ENCODE measurements at regions not wholly inside any gene's neighbourhood (a gene's known extent, or its start where the extent isn't known, plus 50 kb on each side); places are given as distances from the start of the nearest gene placed in this dataset.
A peak's percentile ranks its signal among the peaks of the same experiment; 100 is the strongest.
"Not testable (repeated sequence)": the region's sequence is repeated elsewhere in the genome, so short reads cannot be mapped to it uniquely, and the experiment has no call there.

- H3K36me3 Mint-ChIP-seq (ENCODE audit: insufficient read depth); DNase-seq; ATAC-seq (replicated peaks); H3K4me3 Mint-ChIP-seq; H3K9me3 Mint-ChIP-seq; H3K27ac Mint-ChIP-seq; H3K4me1 Mint-ChIP-seq (ENCODE audit: low read depth in 2 of 2): not testable (repeated sequence)
- peaks cover 7 to 17% of the 10 kb centered on the region in 2 donors for H3K27me3 Mint-ChIP-seq
Measured at GRCh38 chr2:11088821-11089220, 66.4 kb upstream of the SLC66A3 start.

DNA sequence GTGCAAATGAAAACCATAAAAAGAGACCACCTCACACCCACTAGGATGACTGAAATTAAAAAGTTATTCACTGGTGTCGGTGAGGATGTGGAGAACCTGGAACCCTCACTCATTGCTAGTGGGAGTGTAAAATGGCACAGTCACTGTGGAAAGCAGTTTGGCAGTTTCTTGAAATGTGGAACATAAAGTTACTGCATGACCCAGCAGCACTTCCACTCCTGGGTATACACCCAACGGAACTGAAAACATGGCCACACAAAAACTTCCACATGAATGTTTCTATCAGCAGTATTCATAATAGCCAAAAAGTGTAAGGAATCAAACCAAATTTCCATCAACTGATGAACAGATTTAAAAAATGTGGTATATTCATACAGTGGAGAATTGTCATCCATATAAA is 65.1 kb upstream of the SLC66A3 start:
- no peak for ATAC-seq (replicated peaks)
- Mint-ChIP-seq H3K4me1 (ENCODE audit: low read depth in 2 of 2) (no peaks in the 10 kb centered on the region), H3K27me3 (peaks cover 7 to 17% of the 10 kb centered on the region in 2 donors), H3K4me3 (no peak overlapping the region), H3K9me3 (no peaks in the 10 kb centered on the region), H3K36me3 (ENCODE audit: insufficient read depth) (peaks cover 4% of the 10 kb centered on the region), H3K27ac (no peak overlapping the region)
- DNase-seq: no peak

DNA sequence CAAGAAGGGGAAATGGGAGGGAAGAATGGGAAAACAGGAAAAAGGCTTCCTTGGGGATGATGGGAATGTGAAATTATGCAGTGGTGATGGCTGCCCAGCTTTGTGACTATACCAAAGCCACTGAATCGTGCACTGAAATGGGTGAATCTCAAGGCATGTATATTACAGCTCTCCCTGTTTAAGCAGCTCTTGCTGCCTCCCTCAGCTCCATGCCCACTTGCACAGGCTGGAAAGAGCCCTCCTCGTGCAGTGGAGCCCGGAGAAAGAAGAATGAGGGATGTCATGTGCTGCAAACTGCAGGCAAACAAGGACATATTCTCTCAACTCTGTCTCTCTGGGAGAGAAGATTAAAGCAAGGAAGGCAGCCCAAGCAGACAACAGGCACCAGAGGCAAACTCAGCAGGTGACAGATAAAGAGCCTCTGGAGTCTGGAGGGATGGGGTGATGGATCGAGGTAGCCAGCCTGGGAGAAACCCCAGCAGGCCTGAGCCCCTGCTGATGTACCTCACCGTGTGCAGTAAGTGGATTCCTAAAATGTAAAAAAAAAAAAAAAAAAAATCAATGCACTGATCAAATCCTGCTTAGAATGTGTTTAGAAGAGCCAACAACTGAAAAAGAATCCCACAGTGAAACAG is 62.4 kb upstream of the SLC66A3 start:
- Mint-ChIP-seq H3K27me3 (peaks cover 2 to 9% of the 10 kb centered on the region in 2 donors), H3K4me1 (ENCODE audit: low read depth in 2 of 2) (no peaks in the 10 kb centered on the region), H3K36me3 (ENCODE audit: insufficient read depth) (peaks cover 4% of the 10 kb centered on the region), H3K9me3 (no peaks in the 10 kb centered on the region), H3K4me3 (no peak overlapping the region), H3K27ac (no peak overlapping the region)
- no peak for DNase-seq
- ATAC-seq (replicated peaks): no peak

DNA sequence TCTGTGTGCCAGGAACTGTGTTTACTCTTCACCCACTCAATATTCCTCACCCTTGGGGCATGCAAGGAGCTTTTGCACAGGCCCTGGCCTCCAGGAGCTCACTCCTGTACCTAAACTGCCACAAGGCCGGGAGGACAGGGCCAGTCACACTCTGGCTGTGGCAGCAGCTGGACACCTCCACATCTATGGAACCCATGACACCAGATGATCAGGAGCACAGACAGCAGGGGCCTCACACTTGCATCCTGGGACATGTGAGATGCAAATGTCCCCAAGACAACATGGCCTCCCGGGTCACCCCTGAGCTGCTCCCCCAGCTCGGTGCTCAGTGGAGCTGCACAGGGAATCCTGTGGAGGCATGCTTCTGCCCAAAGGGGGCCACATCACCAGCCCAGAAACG is 61.8 kb upstream of the SLC66A3 start:
- H3K36me3 Mint-ChIP-seq (ENCODE audit: insufficient read depth): peaks cover 4% of the 10 kb centered on the region
- no peaks in the 10 kb centered on the region for H3K4me1 Mint-ChIP-seq (ENCODE audit: low read depth in 2 of 2)
- peaks cover 0 to 9% of the 10 kb centered on the region in 2 donors for H3K27me3 Mint-ChIP-seq
- H3K4me3 Mint-ChIP-seq: no peak overlapping the region
- no peak overlapping the region for H3K27ac Mint-ChIP-seq
- ATAC-seq (replicated peaks) (no peak), DNase-seq (no peak)
- no peaks in the 10 kb centered on the region for H3K9me3 Mint-ChIP-seq

- DNase-seq (no peak), ATAC-seq (replicated peaks) (no peak)
- no peak overlapping the region for H3K4me3 Mint-ChIP-seq
- no peak overlapping the region for H3K27ac Mint-ChIP-seq
- no peaks in the 10 kb centered on the region for H3K9me3 Mint-ChIP-seq
- H3K27me3 Mint-ChIP-seq: peaks cover 0 to 4% of the 10 kb centered on the region in 2 donors
- H3K4me1 Mint-ChIP-seq (ENCODE audit: low read depth in 2 of 2): no peaks in the 10 kb centered on the region
- no peaks in the 10 kb centered on the region for H3K36me3 Mint-ChIP-seq (ENCODE audit: insufficient read depth)
Measured at GRCh38 chr2:11094021-11094810, 61.1 kb upstream of the SLC66A3 start.

DNA sequence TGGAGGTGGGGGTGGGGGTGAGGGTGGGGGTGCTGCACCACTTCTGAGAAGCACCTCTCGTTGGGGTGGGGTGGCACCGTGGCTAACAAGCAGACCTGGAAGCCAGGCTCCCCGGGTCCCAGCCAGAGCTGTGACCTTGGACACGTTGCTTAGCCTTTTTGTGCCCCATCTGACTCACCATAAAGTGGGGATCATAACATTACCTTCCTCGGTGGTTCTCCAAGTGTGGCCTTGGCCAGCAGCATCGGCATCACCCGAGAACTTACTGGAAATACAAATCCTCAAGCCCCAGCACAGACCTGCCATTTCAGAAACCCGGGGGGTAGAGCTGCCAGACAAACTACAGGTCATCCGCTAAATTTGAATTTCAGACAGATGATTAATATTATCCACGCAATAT is 58.7 kb upstream of the SLC66A3 start:
- H3K36me3 Mint-ChIP-seq (ENCODE audit: insufficient read depth): no peaks in the 10 kb centered on the region
- H3K4me3 Mint-ChIP-seq: no peak overlapping the region
- peaks cover 0 to 4% of the 10 kb centered on the region in 2 donors for H3K4me1 Mint-ChIP-seq (ENCODE audit: low read depth in 2 of 2)
- no peak for ATAC-seq (replicated peaks)
- H3K9me3 Mint-ChIP-seq: no peaks in the 10 kb centered on the region
- DNase-seq: no peak
- no peak overlapping the region for H3K27ac Mint-ChIP-seq
- no peaks in the 10 kb centered on the region for H3K27me3 Mint-ChIP-seq

DNA sequence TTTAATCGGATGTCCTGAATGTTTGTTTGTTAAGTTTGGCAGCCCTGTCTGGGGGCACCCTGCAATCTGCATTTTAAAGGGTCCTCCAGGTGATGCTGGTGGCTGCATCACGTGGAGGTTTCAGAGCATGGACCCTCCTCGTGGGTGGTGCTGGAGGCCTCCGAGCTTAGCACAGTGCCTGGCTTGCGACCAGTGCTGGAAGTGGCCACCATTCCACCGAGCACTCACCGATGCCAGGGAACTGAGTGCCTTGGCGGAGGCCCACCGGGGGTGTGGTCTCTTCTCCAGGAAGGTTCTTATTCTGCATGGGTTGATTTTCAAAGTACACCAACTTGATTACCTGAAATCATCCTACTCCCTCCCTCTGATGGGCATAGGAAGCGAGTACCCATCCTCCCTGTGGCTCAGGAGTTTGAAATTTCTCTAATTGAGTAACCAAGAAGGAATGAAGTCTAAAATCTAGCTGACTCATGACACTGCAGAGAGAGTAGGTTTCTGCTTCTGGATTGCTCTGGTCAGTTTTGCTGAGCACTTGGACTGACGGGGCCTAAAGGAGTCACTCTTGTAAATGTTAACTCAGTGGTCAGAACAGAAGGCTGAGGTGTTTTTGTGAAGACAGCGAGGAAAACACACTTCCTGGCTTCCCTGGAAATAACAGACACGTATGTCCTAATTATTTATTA is 58.1 kb upstream of the SLC66A3 start:
- H3K4me1 Mint-ChIP-seq (ENCODE audit: low read depth in 2 of 2): peaks cover 0 to 4% of the 10 kb centered on the region in 2 donors
- H3K4me3 Mint-ChIP-seq: no peak overlapping the region
- no peak for ATAC-seq (replicated peaks)
- H3K36me3 Mint-ChIP-seq (ENCODE audit: insufficient read depth): no peaks in the 10 kb centered on the region
- no peaks in the 10 kb centered on the region for H3K27me3 Mint-ChIP-seq
- DNase-seq: no peak
- H3K27ac Mint-ChIP-seq: no peak overlapping the region
- no peaks in the 10 kb centered on the region for H3K9me3 Mint-ChIP-seq

DNA sequence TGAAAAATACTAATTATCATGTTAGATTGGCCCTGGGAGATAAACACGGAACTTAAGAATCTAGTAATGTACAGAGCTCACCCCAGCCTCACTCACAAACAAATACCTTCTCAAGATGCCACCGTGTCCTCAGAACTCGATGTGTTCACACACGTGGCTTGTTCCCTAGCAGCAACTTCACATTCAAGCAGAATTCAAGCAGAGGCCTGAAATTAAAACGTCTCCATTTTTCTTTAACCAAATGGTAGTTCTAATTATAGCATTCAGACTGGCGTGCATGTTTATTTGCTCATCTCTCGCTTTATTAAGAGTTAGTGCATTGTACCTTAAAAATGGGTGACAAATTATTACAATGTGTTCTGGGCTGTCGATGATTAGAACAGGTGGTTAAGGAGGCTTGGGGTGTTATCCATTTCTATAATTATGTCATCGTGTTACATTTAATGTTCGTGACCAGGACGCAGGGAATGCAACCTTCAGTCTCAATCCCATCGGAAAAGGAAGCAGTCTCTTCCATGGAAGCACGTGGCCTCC is 57.3 kb upstream of the SLC66A3 start:
- Mint-ChIP-seq H3K9me3 (no peaks in the 10 kb centered on the region), H3K4me3 (no peak overlapping the region), H3K27ac (no peak overlapping the region), H3K27me3 (no peaks in the 10 kb centered on the region), H3K36me3 (ENCODE audit: insufficient read depth) (peaks cover 2% of the 10 kb centered on the region), H3K4me1 (ENCODE audit: low read depth in 2 of 2) (peaks cover 0 to 5% of the 10 kb centered on the region in 2 donors)
- DNase-seq (no peak), ATAC-seq (replicated peaks) (no peak)

DNA sequence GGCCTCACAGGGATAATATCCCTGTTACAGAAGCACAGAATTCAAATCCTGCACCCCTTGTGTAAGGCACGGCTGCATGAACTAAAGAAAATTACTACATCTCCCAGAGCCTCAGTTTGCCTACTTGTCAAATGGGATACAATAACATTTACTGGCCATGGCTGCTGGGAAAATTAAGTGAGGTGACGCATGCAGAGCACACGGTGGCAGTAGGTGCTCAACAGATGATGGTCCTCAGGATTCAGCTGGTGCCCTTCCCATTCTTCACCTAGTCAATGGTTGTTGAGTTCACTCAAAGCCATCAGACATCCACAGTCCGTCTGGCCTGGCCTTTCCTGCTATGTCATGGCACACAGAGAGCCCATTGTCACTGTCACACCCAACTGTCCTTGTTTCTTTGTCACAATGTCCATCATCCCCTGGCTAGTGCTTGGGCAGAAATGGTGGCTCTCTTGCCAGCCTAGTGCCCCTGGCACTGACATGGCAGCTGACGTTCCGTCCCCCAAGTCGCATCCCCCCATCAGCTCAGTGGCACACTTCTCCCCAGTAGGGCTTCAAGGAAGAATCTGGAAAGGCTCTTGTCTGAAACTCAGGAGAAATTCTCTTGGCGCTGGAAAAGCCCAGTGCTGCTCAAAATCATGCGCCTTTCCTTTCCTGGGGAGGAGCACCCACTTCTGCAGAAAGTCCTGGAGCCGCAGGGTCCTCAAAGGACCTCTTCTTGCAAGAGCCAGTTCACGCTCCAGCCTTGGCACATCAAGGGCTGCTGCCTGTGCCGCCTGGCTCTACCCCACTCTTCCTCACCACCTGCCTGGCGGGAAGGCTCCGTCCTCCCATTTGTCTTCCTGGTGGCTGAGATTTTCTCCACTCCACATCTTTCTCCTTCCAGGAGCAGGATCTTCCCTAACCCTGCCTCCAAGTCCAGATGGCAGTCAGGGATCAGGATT is 55.9 kb upstream of the SLC66A3 start:
- DNase-seq (no peak), ATAC-seq (replicated peaks) (no peak)
- H3K4me1 Mint-ChIP-seq (ENCODE audit: low read depth in 2 of 2): peaks cover 13 to 18% of the 10 kb centered on the region in 2 donors
- H3K4me3 Mint-ChIP-seq: no peak overlapping the region
- no peaks in the 10 kb centered on the region for H3K9me3 Mint-ChIP-seq
- no peaks in the 10 kb centered on the region for H3K27me3 Mint-ChIP-seq
- no peak overlapping the region for H3K27ac Mint-ChIP-seq
- H3K36me3 Mint-ChIP-seq (ENCODE audit: insufficient read depth): peaks cover 4% of the 10 kb centered on the region

GRCh38 chr2:11100130-11100529 is 55.1 kb upstream of the SLC66A3 start:
- peaks cover 17 to 23% of the 10 kb centered on the region in 2 donors for H3K4me1 Mint-ChIP-seq (ENCODE audit: low read depth in 2 of 2)
- no peaks in the 10 kb centered on the region for H3K27me3 Mint-ChIP-seq
- H3K27ac Mint-ChIP-seq: no peak overlapping the region
- DNase-seq (no peak), ATAC-seq (replicated peaks) (no peak)
- H3K36me3 Mint-ChIP-seq (ENCODE audit: insufficient read depth): peaks cover 8% of the 10 kb centered on the region
- H3K9me3 Mint-ChIP-seq: no peaks in the 10 kb centered on the region
- no peak overlapping the region for H3K4me3 Mint-ChIP-seq

DNA sequence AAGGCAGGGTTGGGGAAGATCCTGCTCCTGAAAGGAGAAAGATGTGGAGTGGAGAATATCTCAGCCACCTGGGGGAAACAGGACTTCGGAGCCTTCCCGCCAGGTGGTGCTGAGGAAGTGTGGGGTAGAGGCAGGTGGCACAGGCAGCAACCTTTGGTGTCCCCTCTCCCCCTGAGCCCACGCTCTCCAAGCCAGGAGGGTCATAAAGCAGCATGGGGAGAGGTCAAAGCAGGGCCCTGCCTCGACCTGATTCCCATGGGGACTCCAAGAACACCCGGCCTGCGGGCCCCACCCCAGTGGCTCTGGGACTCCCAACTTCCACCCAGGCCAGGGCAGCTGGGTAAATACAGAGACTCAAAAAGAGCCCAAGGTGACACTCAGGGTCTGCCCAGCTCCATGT is 54.3 kb upstream of the SLC66A3 start:
- DNase-seq (no peak), ATAC-seq (replicated peaks) (no peak)
- Mint-ChIP-seq H3K36me3 (ENCODE audit: insufficient read depth) (peaks cover 8% of the 10 kb centered on the region), H3K9me3 (no peaks in the 10 kb centered on the region), H3K27me3 (no peaks in the 10 kb centered on the region), H3K27ac (no peak overlapping the region), H3K4me1 (ENCODE audit: low read depth in 2 of 2) (peaks cover 17 to 27% of the 10 kb centered on the region in 2 donors), H3K4me3 (no peak overlapping the region)

- no peaks in the 10 kb centered on the region for H3K9me3 Mint-ChIP-seq
- H3K27ac Mint-ChIP-seq: no peak overlapping the region
- ATAC-seq (replicated peaks) (no peak), DNase-seq (no peak)
- no peak overlapping the region for H3K4me3 Mint-ChIP-seq
- peaks cover 10% of the 10 kb centered on the region for H3K36me3 Mint-ChIP-seq (ENCODE audit: insufficient read depth)
- no peaks in the 10 kb centered on the region for H3K27me3 Mint-ChIP-seq
- peaks cover 17 to 28% of the 10 kb centered on the region in 2 donors for H3K4me1 Mint-ChIP-seq (ENCODE audit: low read depth in 2 of 2)
Measured at GRCh38 chr2:11101430-11101829, 53.8 kb upstream of the SLC66A3 start.

GRCh38 chr2:11102466-11102865 is 52.8 kb upstream of the SLC66A3 start:
- no peak overlapping the region for H3K27ac Mint-ChIP-seq
- peaks cover 17 to 28% of the 10 kb centered on the region in 2 donors for H3K4me1 Mint-ChIP-seq (ENCODE audit: low read depth in 2 of 2)
- peak overlapping the region; percentile 66 to 73 for H3K4me3 Mint-ChIP-seq
- no peaks in the 10 kb centered on the region for H3K9me3 Mint-ChIP-seq
- DNase-seq: no peak
- ATAC-seq (replicated peaks): no peak
- H3K27me3 Mint-ChIP-seq: no peaks in the 10 kb centered on the region
- peaks cover 10% of the 10 kb centered on the region for H3K36me3 Mint-ChIP-seq (ENCODE audit: insufficient read depth)

All from effector memory CD8-positive, alpha-beta T cell (primary cell).